HEK293 (cell line): ENCODE measurements at regions not wholly inside any gene's neighbourhood (a gene's known extent, or its start where the extent isn't known, plus 50 kb on each side); places are given as distances from the start of the nearest gene placed in this dataset.

Source experiments
- CTCF ChIA-PET: fragments of 350-600 bp; formaldehyde crosslinking; extraction: SDS; loops from one replicate; lab custom pipeline; 2021; ENCODE audit warnings: antibody characterized with exemption; lab: Yijun Ruan, JAX
- POLR2A ChIA-PET: fragments of 300-600 bp; formaldehyde crosslinking; extraction: SDS; loops from one replicate; lab custom pipeline; 2020; ENCODE audit warnings: antibody characterized with exemption, inconsistent platforms; lab: Yijun Ruan, JAX
- H3K27ac ChIP-seq: fragments of 200-500 bp; sonication (Bioruptor generic); 2 replicates; pipeline ENCODE4 v1.5.1; 2014; ENCODE audit warnings: low read depth, low read length, control low read depth, inconsistent platforms; ENCODE audit errors: extremely low read depth
- H3K36me3 ChIP-seq, 2 experiments: fragments of 200-500 bp in 1 of 2; sonication (Bioruptor generic) in 1 of 2; 1 replicate in 1 of 2; 2 replicates in 1 of 2; pipeline ENCODE4 v1.5.1; 2014 to 2017; ENCODE audit warnings: inconsistent platforms in 2 of 2, low read length in 2 of 2; ENCODE audit not compliant: control insufficient read depth in 2 of 2, insufficient read depth in 1 of 2
- H3K4me1 ChIP-seq: fragments of 200-500 bp; sonication (Bioruptor generic); 2 replicates; pipeline ENCODE4 v1.5.1; 2014; ENCODE audit warnings: mild to moderate bottlenecking, low read length, inconsistent platforms; ENCODE audit not compliant: control insufficient read depth, insufficient read depth
- H3K4me3 ChIP-seq: 2 replicates; pipeline ENCODE4 v1.5.1; 2011; ENCODE audit warnings: low read depth, mild to moderate bottlenecking, control low read depth, low read length, moderate library complexity
- H3K9me3 ChIP-seq: fragments of 200-500 bp; sonication (Bioruptor generic); 2 replicates; pipeline ENCODE4 v1.5.1; 2014; ENCODE audit warnings: low read depth, low read length, inconsistent platforms; ENCODE audit not compliant: control insufficient read depth, insufficient read depth
- GLI4 ChIP-seq: fragments of 450-650 bp; formaldehyde crosslinking; IDR thresholded peaks from 2 replicates; pipeline ENCODE4 v1.5.1; 2016; ENCODE audit warnings: missing biosample characterization, missing genetic modification characterization
- HOXA7 ChIP-seq: sonication (generic); formaldehyde crosslinking; IDR thresholded peaks from 2 replicates; pipeline ENCODE4 v1.8.1; 2022; ENCODE audit warnings: missing genetic modification reagents, borderline replicate concordance
- SETDB1 ChIP-seq: IDR thresholded peaks from one replicate; pipeline ENCODE4 v1.6.1; 2017; ENCODE audit warnings: mild to moderate bottlenecking, low read length, moderate library complexity, mixed read lengths; ENCODE audit not compliant: insufficient read length
- SP2 ChIP-seq: fragments of 450-650 bp; formaldehyde crosslinking; IDR thresholded peaks from 2 replicates; pipeline ENCODE4 v1.5.1; 2016; ENCODE audit warnings: missing biosample characterization, missing genetic modification characterization
- TCF7L2 ChIP-seq: IDR thresholded peaks from 2 replicates; pipeline ENCODE4 v1.6.1; 2011; ENCODE audit warnings: low read depth, mild to moderate bottlenecking, inconsistent platforms, low read length, moderate library complexity, borderline replicate concordance
- ZBTB21 ChIP-seq: fragments of 450-650 bp; formaldehyde crosslinking; IDR thresholded peaks from 2 replicates; pipeline ENCODE4 v1.5.1; 2017; ENCODE audit warnings: missing biosample characterization, missing genetic modification characterization
- ZBTB8A ChIP-seq: fragments of 450-650 bp; formaldehyde crosslinking; IDR thresholded peaks from 2 replicates; pipeline ENCODE4 v1.5.1; 2016; ENCODE audit warnings: missing biosample characterization, missing genetic modification characterization
- ZEB2 ChIP-seq: fragments of 450-650 bp; formaldehyde crosslinking; IDR thresholded peaks from 2 replicates; pipeline ENCODE4 v1.5.1; 2016; ENCODE audit warnings: missing biosample characterization, missing genetic modification characterization
- ZFHX2 ChIP-seq: fragments of 450-650 bp; formaldehyde crosslinking; conservative IDR thresholded peaks from 2 replicates; pipeline ENCODE4 v1.5.1; 2016; ENCODE audit warnings: missing biosample characterization, missing genetic modification characterization
- ZNF138 ChIP-seq: fragments of 450-650 bp; formaldehyde crosslinking; IDR thresholded peaks from 2 replicates; pipeline ENCODE4 v1.5.1; 2016; ENCODE audit warnings: missing biosample characterization, missing genetic modification characterization, borderline replicate concordance
- ZNF140 ChIP-seq: fragments of 450-650 bp; formaldehyde crosslinking; IDR thresholded peaks from 2 replicates; pipeline ENCODE4 v1.5.1; 2016; ENCODE audit warnings: missing biosample characterization, missing genetic modification characterization
- ZNF16 ChIP-seq: fragments of 450-650 bp; formaldehyde crosslinking; IDR thresholded peaks from 2 replicates; pipeline ENCODE4 v1.5.1; 2016; ENCODE audit warnings: low read depth, missing biosample characterization, missing genetic modification characterization
- ZNF202 ChIP-seq: fragments of 450-650 bp; formaldehyde crosslinking; IDR thresholded peaks from 2 replicates; pipeline ENCODE4 v1.5.1; 2016; ENCODE audit warnings: missing biosample characterization, missing genetic modification characterization, borderline replicate concordance
- ZNF221 ChIP-seq: fragments of 450-650 bp; formaldehyde crosslinking; IDR thresholded peaks from 2 replicates; pipeline ENCODE4 v1.5.1; 2017; ENCODE audit warnings: missing biosample characterization, missing genetic modification characterization, borderline replicate concordance
- ZNF335 ChIP-seq: fragments of 450-650 bp; formaldehyde crosslinking; conservative IDR thresholded peaks from 2 replicates; pipeline ENCODE4 v1.5.1; 2016; ENCODE audit warnings: missing biosample characterization, missing genetic modification characterization
- ZNF366 ChIP-seq: fragments of 450-650 bp; formaldehyde crosslinking; conservative IDR thresholded peaks from 2 replicates; pipeline ENCODE4 v1.5.1; 2016; ENCODE audit warnings: missing biosample characterization, missing genetic modification characterization
- ZNF433 ChIP-seq: fragments of 450-650 bp; formaldehyde crosslinking; IDR thresholded peaks from 2 replicates; pipeline ENCODE4 v1.5.1; 2016; ENCODE audit warnings: missing biosample characterization, missing genetic modification characterization, low read depth
- ZNF510 ChIP-seq: fragments of 450-650 bp; formaldehyde crosslinking; IDR thresholded peaks from 2 replicates; pipeline ENCODE4 v1.5.1; 2018; ENCODE audit warnings: mild to moderate bottlenecking, missing genetic modification characterization, missing biosample characterization; ENCODE audit not compliant: insufficient replicate concordance
- ZNF529 ChIP-seq: fragments of 450-650 bp; formaldehyde crosslinking; IDR thresholded peaks from 2 replicates; pipeline ENCODE4 v1.5.1; 2017; ENCODE audit warnings: missing genetic modification characterization, missing biosample characterization; ENCODE audit not compliant: insufficient replicate concordance
- ZNF544 ChIP-seq: fragments of 450-650 bp; formaldehyde crosslinking; IDR thresholded peaks from 2 replicates; pipeline ENCODE4 v1.5.0; 2017; ENCODE audit warnings: missing biosample characterization, missing genetic modification characterization
- ZNF558 ChIP-seq: fragments of 450-650 bp; formaldehyde crosslinking; IDR thresholded peaks from 2 replicates; pipeline ENCODE4 v1.5.1; 2016; ENCODE audit warnings: missing biosample characterization, missing genetic modification characterization
- ZNF624 ChIP-seq: fragments of 450-650 bp; formaldehyde crosslinking; IDR thresholded peaks from 2 replicates; pipeline ENCODE4 v1.5.1; 2017; ENCODE audit warnings: missing biosample characterization, missing genetic modification characterization
- ZNF629 ChIP-seq: fragments of 450-650 bp; formaldehyde crosslinking; IDR thresholded peaks from 2 replicates; pipeline ENCODE4 v1.5.1; 2017; ENCODE audit warnings: missing biosample characterization, missing genetic modification characterization
- ZNF837 ChIP-seq: fragments of 450-650 bp; formaldehyde crosslinking; IDR thresholded peaks from 2 replicates; pipeline ENCODE4 v1.5.1; 2016; ENCODE audit warnings: missing biosample characterization, missing genetic modification characterization
- ZSCAN23 ChIP-seq: fragments of 450-650 bp; formaldehyde crosslinking; IDR thresholded peaks from 2 replicates; pipeline ENCODE4 v1.5.1; 2016; ENCODE audit warnings: missing biosample characterization, missing genetic modification characterization
- TF ChIP-seq, protein P1 (sequence below): fragments of 450-650 bp; formaldehyde crosslinking; IDR thresholded peaks from 2 replicates; pipeline ENCODE4 v1.5.1; 2017; ENCODE audit warnings: missing biosample characterization, missing genetic modification characterization
- TF ChIP-seq, protein P2 (sequence below): fragments of 450-650 bp; formaldehyde crosslinking; conservative IDR thresholded peaks from 2 replicates; pipeline ENCODE4 v1.5.1; 2016; ENCODE audit warnings: low read depth, missing biosample characterization, missing genetic modification characterization

DNA sequence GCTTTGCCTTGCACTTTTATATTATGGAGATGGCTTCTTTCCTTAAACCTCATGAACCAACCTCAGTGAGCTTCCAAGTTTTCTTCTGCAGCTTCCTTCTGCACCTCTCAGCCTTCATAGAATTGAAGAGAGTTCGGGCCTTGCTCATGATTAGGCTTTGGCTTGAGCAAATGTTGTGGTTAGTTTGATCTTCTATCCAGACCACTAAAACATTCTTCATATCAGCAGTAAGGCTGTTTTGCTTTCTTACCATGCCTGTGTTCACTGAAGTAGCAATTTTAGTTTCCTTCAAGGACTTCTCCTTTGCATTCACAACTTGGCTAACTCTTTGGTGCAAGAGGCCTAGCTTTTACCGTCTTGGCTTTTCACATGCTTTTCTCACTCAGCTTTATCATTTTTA is 125.4 kb downstream of the SNAPC1 start (continued):
- no peak for TF ChIP-seq ZNF16 (tag by site-specific recombination)

DNA sequence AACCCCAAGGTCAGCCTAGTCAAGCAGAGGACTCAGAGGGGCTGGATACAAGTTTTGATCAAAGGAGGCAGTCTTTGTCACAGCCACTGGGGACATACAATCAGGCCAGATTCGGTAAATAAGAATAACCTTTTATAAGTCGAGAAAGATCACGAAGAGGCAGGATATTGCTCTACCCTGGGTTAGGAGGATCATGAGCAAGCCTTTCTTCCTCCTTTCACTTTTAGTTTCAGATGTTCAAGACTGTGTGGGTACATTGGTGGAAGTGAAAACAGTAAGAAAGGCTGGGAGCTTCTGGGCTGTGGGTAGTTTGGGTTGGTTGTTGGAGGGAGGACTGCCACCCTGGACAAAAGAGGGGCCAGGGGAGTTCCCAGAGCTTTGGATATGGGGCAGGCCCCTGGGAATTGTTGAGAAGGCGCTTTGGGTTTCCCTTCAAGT is 127.7 kb downstream of the SNAPC1 start:
- TF ChIP-seq ZNF221 (tag by site-specific recombination) (no peak), ZNF335 (tag by site-specific recombination) (no peak), GLI4 (tag by site-specific recombination) (no peak), ZEB2 (tag by site-specific recombination) (no peak), ZNF529 (tag by site-specific recombination) (no peak), SETDB1 (no peak), ZNF366 (tag by site-specific recombination) (no peak), ZNF510 (tag by site-specific recombination) (no peak), TCF7L2 (no peak), ZNF837 (tag by site-specific recombination) (no peak), ZNF544 (tag by site-specific recombination) (no peak), ZSCAN23 (tag by site-specific recombination) (no peak), SP2 (tag by site-specific recombination) (no peak), ZNF202 (tag by site-specific recombination) (no peak), HOXA7 (CRISPR knock-in tag) (no peak), ZFHX2 (tag by site-specific recombination) (no peak), ZNF138 (no peak), ZNF624 (tag by site-specific recombination) (no peak)
- TF ChIP-seq, all 188 proteins: peak for 0
- no peaks in the 10 kb centered on the region for H3K4me1 ChIP-seq
- no peaks in the 10 kb centered on the region for H3K36me3 ChIP-seq
- POLR2A ChIA-PET = no interaction called here
- no peaks in the 10 kb centered on the region for H3K9me3 ChIP-seq
- H3K27ac ChIP-seq = no peak overlapping the region
- no peak overlapping the region for H3K4me3 ChIP-seq
- CTCF ChIA-PET = interaction anchor here (0.7 kb wide), 1 partner anchor 49 kb away, joined by 3 read pairs; no protein-coding TSS in a partner anchor

GRCh38 chr14:61891170-61891569 is 128.9 kb downstream of the SNAPC1 start:
- no peaks in the 10 kb centered on the region for H3K9me3 ChIP-seq
- POLR2A ChIA-PET = no interaction called here
- no peaks in the 10 kb centered on the region for H3K4me1 ChIP-seq
- H3K27ac ChIP-seq = no peak overlapping the region
- CTCF ChIA-PET = interaction anchor here (0.8 to 1.3 kb wide), 2 partner anchors 53 to 235 kb away, joined by 3 to 5 read pairs; no protein-coding TSS in a partner anchor
- TF ChIP-seq ZNF140 (tag by site-specific recombination) (peak; percentile 39; the same call in 1 of the 2 replicates), ZNF629 (tag by site-specific recombination) (no peak)
- TF ChIP-seq, protein P1, sequence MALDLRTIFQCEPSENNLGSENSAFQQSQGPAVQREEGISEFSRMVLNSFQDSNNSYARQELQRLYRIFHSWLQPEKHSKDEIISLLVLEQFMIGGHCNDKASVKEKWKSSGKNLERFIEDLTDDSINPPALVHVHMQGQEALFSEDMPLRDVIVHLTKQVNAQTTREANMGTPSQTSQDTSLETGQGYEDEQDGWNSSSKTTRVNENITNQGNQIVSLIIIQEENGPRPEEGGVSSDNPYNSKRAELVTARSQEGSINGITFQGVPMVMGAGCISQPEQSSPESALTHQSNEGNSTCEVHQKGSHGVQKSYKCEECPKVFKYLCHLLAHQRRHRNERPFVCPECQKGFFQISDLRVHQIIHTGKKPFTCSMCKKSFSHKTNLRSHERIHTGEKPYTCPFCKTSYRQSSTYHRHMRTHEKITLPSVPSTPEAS = peak; percentile 41; the same call in 1 of the 2 replicates
- no peak overlapping the region for H3K4me3 ChIP-seq
- no peaks in the 10 kb centered on the region for H3K36me3 ChIP-seq

DNA sequence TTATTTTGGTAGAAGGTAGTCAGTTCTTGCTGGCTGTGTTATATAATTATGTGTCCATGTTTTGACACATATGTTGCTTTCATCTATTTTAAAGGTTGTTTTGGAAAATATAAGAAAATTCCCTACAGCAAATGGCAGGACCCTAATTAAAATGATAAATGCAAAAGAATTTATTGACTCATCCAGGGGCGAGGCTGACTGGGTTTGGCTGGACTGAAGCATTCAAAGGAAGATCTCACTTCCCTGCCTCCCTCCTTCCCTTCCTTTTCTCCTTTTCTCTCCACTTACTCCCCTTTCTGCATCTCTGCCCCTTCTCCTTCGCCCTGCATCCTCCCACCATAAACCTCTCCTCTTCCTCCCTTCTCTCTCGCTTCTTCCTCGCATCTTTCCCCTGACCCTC is 129.6 kb downstream of the SNAPC1 start:
- TF ChIP-seq ZNF433 (tag by site-specific recombination) (no peak), ZBTB8A (tag by site-specific recombination) (no peak), ZBTB21 (no peak), ZNF366 (tag by site-specific recombination) (0 out of 2 replicates have a peak, but pooled peaks have one; percentile 14), ZNF558 (tag by site-specific recombination) (no peak), ZNF335 (tag by site-specific recombination) (no peak)
- TF ChIP-seq, protein P2, sequence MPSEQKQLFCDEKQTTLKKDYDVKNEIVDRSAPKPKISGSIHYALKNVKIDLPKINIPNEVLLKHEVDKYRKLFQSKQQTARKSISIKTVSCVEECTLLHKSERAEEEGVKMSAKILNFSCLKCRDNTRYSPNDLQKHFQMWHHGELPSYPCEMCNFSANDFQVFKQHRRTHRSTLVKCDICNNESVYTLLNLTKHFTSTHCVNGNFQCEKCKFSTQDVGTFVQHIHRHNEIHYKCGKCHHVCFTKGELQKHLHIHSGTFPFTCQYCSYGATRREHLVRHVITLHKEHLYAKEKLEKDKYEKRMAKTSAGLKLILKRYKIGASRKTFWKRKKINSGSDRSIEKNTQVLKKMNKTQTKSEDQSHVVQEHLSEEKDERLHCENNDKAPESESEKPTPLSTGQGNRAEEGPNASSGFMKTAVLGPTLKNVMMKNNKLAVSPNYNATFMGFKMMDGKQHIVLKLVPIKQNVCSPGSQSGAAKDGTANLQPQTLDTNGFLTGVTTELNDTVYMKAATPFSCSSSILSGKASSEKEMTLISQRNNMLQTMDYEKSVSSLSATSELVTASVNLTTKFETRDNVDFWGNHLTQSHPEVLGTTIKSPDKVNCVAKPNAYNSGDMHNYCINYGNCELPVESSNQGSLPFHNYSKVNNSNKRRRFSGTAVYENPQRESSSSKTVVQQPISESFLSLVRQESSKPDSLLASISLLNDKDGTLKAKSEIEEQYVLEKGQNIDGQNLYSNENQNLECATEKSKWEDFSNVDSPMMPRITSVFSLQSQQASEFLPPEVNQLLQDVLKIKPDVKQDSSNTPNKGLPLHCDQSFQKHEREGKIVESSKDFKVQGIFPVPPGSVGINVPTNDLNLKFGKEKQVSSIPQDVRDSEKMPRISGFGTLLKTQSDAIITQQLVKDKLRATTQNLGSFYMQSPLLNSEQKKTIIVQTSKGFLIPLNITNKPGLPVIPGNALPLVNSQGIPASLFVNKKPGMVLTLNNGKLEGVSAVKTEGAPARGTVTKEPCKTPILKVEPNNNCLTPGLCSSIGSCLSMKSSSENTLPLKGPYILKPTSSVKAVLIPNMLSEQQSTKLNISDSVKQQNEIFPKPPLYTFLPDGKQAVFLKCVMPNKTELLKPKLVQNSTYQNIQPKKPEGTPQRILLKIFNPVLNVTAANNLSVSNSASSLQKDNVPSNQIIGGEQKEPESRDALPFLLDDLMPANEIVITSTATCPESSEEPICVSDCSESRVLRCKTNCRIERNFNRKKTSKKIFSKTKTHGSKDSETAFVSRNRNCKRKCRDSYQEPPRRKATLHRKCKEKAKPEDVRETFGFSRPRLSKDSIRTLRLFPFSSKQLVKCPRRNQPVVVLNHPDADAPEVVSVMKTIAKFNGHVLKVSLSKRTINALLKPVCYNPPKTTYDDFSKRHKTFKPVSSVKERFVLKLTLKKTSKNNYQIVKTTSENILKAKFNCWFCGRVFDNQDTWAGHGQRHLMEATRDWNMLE (tag by site-specific recombination) = no peak
- TF ChIP-seq, all 188 proteins: peak for 1
- H3K9me3 ChIP-seq = no peaks in the 10 kb centered on the region
- no peak overlapping the region for H3K4me3 ChIP-seq
- ChIA-PET POLR2A (no interaction called here), CTCF (interaction anchor here (1.3 kb wide), 1 partner anchor 235 kb away, joined by 5 read pairs; no protein-coding TSS in a partner anchor)
- H3K4me1 ChIP-seq = no peaks in the 10 kb centered on the region
- H3K27ac ChIP-seq = no peak overlapping the region
- H3K36me3 ChIP-seq = no peaks in the 10 kb centered on the region
